Astrocyte of the spinal cord (primary cell): ENCODE measurements at regions not wholly inside any gene's neighbourhood (a gene's known extent, or its start where the extent isn't known, plus 50 kb on each side); places are given as distances from the start of the nearest gene placed in this dataset.

Experiments
- DNase-seq: peaks from one replicate; pipeline ENCODE4 v3.0.0; 2011; ENCODE audit warnings: low read depth, low spot score
- H3K4me3 ChIP-seq: 2 replicates; pipeline ENCODE4 v1.5.1; 2011; ENCODE audit warnings: low read depth, mild to moderate bottlenecking, low read length, moderate library complexity
- CTCF ChIP-seq: IDR thresholded peaks from 2 replicates; pipeline ENCODE4 v1.5.1; 2012; ENCODE audit warnings: low read depth, mild to moderate bottlenecking, low read length, inconsistent platforms
- in situ Hi-C: cut with HindIII; loops from 2 replicates; pipeline ENCODE4 v1.10.0; 2017; ENCODE audit warnings: low sequenced_read_pairs

- DNase-seq = no peak
- H3K4me3 ChIP-seq = no peak overlapping the region
- no peak for TF ChIP-seq CTCF
- in situ Hi-C loops = no loop called here
Observed at GRCh38 chr10:79018521-79019011, 50.2 kb upstream of the ZMIZ1 start.
